ENCODE measurements at regions not wholly inside any gene's neighbourhood (a gene's known extent, or its start where the extent isn't known, plus 50 kb on each side); places are given as distances from the start of the nearest gene placed in this dataset.

- DNase-seq (ENCODE audit: extremely low read depth in 1 of 11, low read depth in 9 of 11, low spot score in 4 of 11), result no peak
Observed at GRCh38 chr6:148195511-148195910, 147.1 kb upstream of the SASH1 start.

GRCh38 chr6:148199584-148199983 is 143.1 kb upstream of the SASH1 start:
- no peak for DNase-seq (ENCODE audit: extremely low read depth in 1 of 11, low read depth in 9 of 11, low spot score in 4 of 11)

GRCh38 chr6:148200293-148200692 is 142.3 kb upstream of the SASH1 start:
- DNase-seq (ENCODE audit: extremely low read depth in 1 of 11, low read depth in 9 of 11, low spot score in 4 of 11), result no peak

GRCh38 chr6:148200781-148201180 is 141.9 kb upstream of the SASH1 start:
- DNase-seq (ENCODE audit: extremely low read depth in 1 of 11, low read depth in 9 of 11, low spot score in 4 of 11), result no peak

GRCh38 chr6:148203281-148203925 is 139.2 kb upstream of the SASH1 start:
- no peak for DNase-seq (ENCODE audit: extremely low read depth in 1 of 11, low read depth in 9 of 11, low spot score in 4 of 11)

GRCh38 chr6:148203970-148204369 is 138.7 kb upstream of the SASH1 start:
- no peak for DNase-seq (ENCODE audit: extremely low read depth in 1 of 11, low read depth in 9 of 11, low spot score in 4 of 11)

- DNase-seq (ENCODE audit: extremely low read depth in 1 of 11, low read depth in 9 of 11, low spot score in 4 of 11), result no peak
Observed at GRCh38 chr6:148208298-148208697, 134.3 kb upstream of the SASH1 start.

- no peak for DNase-seq (ENCODE audit: extremely low read depth in 1 of 11, low read depth in 9 of 11, low spot score in 4 of 11)
Observed at GRCh38 chr6:148211777-148212324, 130.8 kb upstream of the SASH1 start.

GRCh38 chr6:148212366-148212765 is 130.3 kb upstream of the SASH1 start:
- DNase-seq (ENCODE audit: extremely low read depth in 1 of 11, low read depth in 9 of 11, low spot score in 4 of 11), result no peak

GRCh38 chr6:148213366-148213765 is 129.3 kb upstream of the SASH1 start:
- no peak for DNase-seq (ENCODE audit: extremely low read depth in 1 of 11, low read depth in 9 of 11, low spot score in 4 of 11)

- DNase-seq (ENCODE audit: extremely low read depth in 1 of 11, low read depth in 9 of 11, low spot score in 4 of 11), result no peak
Observed at GRCh38 chr6:148214667-148215066, 128.0 kb upstream of the SASH1 start.

GRCh38 chr6:148217051-148217450 is 125.6 kb upstream of the SASH1 start:
- DNase-seq (ENCODE audit: extremely low read depth in 1 of 11, low read depth in 9 of 11, low spot score in 4 of 11), result no peak

GRCh38 chr6:148217921-148218320 is 124.7 kb upstream of the SASH1 start:
- no peak for DNase-seq (ENCODE audit: extremely low read depth in 1 of 11, low read depth in 9 of 11, low spot score in 4 of 11)

- no peak for DNase-seq (ENCODE audit: extremely low read depth in 1 of 11, low read depth in 9 of 11, low spot score in 4 of 11)
Observed at GRCh38 chr6:148218542-148219258, 123.9 kb upstream of the SASH1 start.

GRCh38 chr6:148221196-148221979 is 121.2 kb upstream of the SASH1 start:
- no peak for DNase-seq (ENCODE audit: extremely low read depth in 1 of 11, low read depth in 9 of 11, low spot score in 4 of 11)

- DNase-seq (ENCODE audit: extremely low read depth in 1 of 11, low read depth in 9 of 11, low spot score in 4 of 11), result no peak
Observed at GRCh38 chr6:148222376-148222775, 120.3 kb upstream of the SASH1 start.

GRCh38 chr6:148222846-148223245 is 119.8 kb upstream of the SASH1 start:
- DNase-seq (ENCODE audit: extremely low read depth in 1 of 11, low read depth in 9 of 11, low spot score in 4 of 11), result no peak

- DNase-seq (ENCODE audit: extremely low read depth in 1 of 11, low read depth in 9 of 11, low spot score in 4 of 11), result no peak
Observed at GRCh38 chr6:148223424-148223842, 119.2 kb upstream of the SASH1 start.

GRCh38 chr6:148225871-148226270 is 116.8 kb upstream of the SASH1 start:
- no peak for DNase-seq (ENCODE audit: extremely low read depth in 1 of 11, low read depth in 9 of 11, low spot score in 4 of 11)

- DNase-seq (ENCODE audit: extremely low read depth in 1 of 11, low read depth in 9 of 11, low spot score in 4 of 11), result no peak
Observed at GRCh38 chr6:148226284-148226683, 116.4 kb upstream of the SASH1 start.

Measured in renal cortex interstitium (tissue), 11 donors.